ENCODE measurements at regions not wholly inside any gene's neighbourhood (a gene's known extent, or its start where the extent isn't known, plus 50 kb on each side); places are given as distances from the start of the nearest gene placed in this dataset.

DNA sequence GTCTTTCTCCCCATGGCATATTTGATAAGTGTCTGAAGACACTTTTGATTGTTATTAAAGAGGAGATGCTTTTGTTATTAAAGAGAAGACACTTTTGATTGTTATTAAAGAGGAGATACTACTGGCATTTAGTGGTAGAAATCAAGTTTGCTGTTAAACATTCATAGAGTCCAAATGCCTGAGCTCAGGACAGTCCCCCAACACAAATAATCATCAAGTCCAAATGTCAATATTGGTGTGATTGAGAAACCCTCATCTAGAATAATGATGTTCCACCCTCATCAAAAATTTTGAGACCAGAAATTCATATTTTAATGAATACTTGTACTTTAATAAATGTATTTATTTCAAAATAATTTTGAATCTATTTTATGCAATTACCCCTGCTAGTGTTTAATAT, 1412.9 kb upstream of the PCDH7 start:
- no peak overlapping the region for H3K27ac ChIP-seq (ENCODE audit: low read length)
- H2AFZ ChIP-seq (ENCODE audit: low read length) = no peak overlapping the region
- no peaks in the 10 kb centered on the region for H3K27me3 ChIP-seq (ENCODE audit: low read length)
- H4K20me1 ChIP-seq (ENCODE audit: insufficient read depth, low read depth, low read length) = no peaks in the 10 kb centered on the region
- no peak overlapping the region for H3K9ac ChIP-seq (ENCODE audit: low read length)
- H3K36me3 ChIP-seq (ENCODE audit: insufficient read depth, low read length) = no peaks in the 10 kb centered on the region
- no peak for DNase-seq
- no peaks in the 10 kb centered on the region for H3K9me2 ChIP-seq (replicated peaks; ENCODE audit: insufficient read depth, low read length)
- H3K4me2 ChIP-seq (ENCODE audit: low read depth, low read length, poor library complexity, severe bottlenecking) = no peak overlapping the region
- no peak overlapping the region for H3K4me3 ChIP-seq (ENCODE audit: low read length)
- H3K9me3 ChIP-seq (ENCODE audit: low read length) = peaks cover 19% of the 10 kb centered on the region
- H3K4me1 ChIP-seq (ENCODE audit: low read length) = no peaks in the 10 kb centered on the region
- H3K79me2 ChIP-seq (ENCODE audit: low read length) = no peaks in the 10 kb centered on the region

DNA sequence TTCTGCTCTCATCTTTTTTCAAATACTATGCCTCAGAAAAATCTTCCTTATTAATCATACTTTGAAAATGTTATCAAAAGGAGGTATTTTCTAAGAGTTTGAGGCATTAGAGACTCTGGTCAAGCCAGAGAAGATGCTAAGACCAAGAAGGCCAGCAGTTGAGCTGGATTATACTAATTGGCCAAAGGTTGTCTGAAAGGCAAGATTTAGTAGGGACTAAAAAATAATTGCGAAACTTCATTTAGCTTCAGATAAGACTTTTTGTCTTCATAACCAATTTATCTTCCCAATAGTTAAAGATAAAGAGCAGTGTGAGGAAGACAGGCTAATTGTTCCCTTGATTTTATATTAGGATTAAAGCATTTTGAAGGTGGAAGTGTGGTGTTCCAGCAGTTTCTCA, 1412.4 kb upstream of the PCDH7 start:
- H2AFZ ChIP-seq (ENCODE audit: low read length) = no peak overlapping the region
- H3K36me3 ChIP-seq (ENCODE audit: insufficient read depth, low read length) = no peaks in the 10 kb centered on the region
- H3K27me3 ChIP-seq (ENCODE audit: low read length) = no peaks in the 10 kb centered on the region
- H3K9ac ChIP-seq (ENCODE audit: low read length) = no peak overlapping the region
- H3K9me3 ChIP-seq (ENCODE audit: low read length) = peaks cover 20% of the 10 kb centered on the region
- H3K4me1 ChIP-seq (ENCODE audit: low read length) = no peaks in the 10 kb centered on the region
- no peaks in the 10 kb centered on the region for H3K9me2 ChIP-seq (replicated peaks; ENCODE audit: insufficient read depth, low read length)
- no peak overlapping the region for H3K27ac ChIP-seq (ENCODE audit: low read length)
- no peak overlapping the region for H3K4me2 ChIP-seq (ENCODE audit: low read depth, low read length, poor library complexity, severe bottlenecking)
- H4K20me1 ChIP-seq (ENCODE audit: insufficient read depth, low read depth, low read length) = no peaks in the 10 kb centered on the region
- H3K4me3 ChIP-seq (ENCODE audit: low read length) = no peak overlapping the region
- no peaks in the 10 kb centered on the region for H3K79me2 ChIP-seq (ENCODE audit: low read length)
- no peak for DNase-seq

DNA sequence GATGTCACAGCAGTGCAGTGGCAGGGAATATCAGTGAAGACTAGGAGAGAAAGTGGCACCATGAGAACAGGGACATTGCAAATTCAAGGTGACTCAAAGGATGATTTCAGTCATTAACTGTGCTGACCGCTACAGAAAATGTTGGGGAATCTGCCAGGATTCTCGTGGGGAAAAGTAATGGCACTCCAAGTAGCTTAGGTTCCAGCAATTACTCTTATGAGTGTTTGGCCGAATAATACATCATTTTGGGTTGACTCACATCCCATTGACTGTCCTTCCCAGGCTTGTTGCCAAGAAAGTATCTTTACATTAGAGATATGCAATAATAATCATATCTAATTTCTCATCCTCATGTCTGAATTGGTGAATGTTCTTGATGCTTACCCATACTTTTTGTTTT, 1411.1 kb upstream of the PCDH7 start:
- H2AFZ ChIP-seq (ENCODE audit: low read length) = no peak overlapping the region
- no peaks in the 10 kb centered on the region for H3K79me2 ChIP-seq (ENCODE audit: low read length)
- no peaks in the 10 kb centered on the region for H3K9me2 ChIP-seq (replicated peaks; ENCODE audit: insufficient read depth, low read length)
- H3K9ac ChIP-seq (ENCODE audit: low read length) = no peak overlapping the region
- no peak overlapping the region for H3K4me3 ChIP-seq (ENCODE audit: low read length)
- H3K4me2 ChIP-seq (ENCODE audit: low read depth, low read length, poor library complexity, severe bottlenecking) = no peak overlapping the region
- H3K4me1 ChIP-seq (ENCODE audit: low read length) = no peaks in the 10 kb centered on the region
- H3K9me3 ChIP-seq (ENCODE audit: low read length) = peaks cover 16% of the 10 kb centered on the region; the same call in 1 of the 2 replicates
- H4K20me1 ChIP-seq (ENCODE audit: insufficient read depth, low read depth, low read length) = no peaks in the 10 kb centered on the region
- no peaks in the 10 kb centered on the region for H3K36me3 ChIP-seq (ENCODE audit: insufficient read depth, low read length)
- no peak for DNase-seq
- H3K27me3 ChIP-seq (ENCODE audit: low read length) = no peaks in the 10 kb centered on the region
- no peak overlapping the region for H3K27ac ChIP-seq (ENCODE audit: low read length)

DNA sequence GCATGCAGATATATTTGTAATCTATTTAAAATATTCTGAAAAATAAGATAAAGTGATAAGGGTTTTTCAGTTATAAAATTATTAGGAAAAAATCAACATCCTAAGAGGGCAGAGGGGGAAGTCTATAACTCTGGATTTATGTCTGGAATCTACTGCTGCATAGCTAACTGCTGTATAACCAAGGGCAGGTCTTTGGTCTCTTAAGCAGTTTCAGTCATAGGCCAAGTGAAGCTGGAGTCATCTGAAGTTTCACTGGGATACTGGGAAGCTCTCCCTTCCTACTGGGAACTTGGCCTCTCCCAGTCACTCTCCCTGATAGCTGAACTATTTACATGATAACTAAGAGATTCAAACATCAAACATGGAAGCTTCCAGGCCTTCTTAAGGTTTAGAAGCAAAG, 1409.9 kb upstream of the PCDH7 start:
- H2AFZ ChIP-seq (ENCODE audit: low read length) = no peak overlapping the region
- no peaks in the 10 kb centered on the region for H3K36me3 ChIP-seq (ENCODE audit: insufficient read depth, low read length)
- H3K4me2 ChIP-seq (ENCODE audit: low read depth, low read length, poor library complexity, severe bottlenecking) = no peak overlapping the region
- no peaks in the 10 kb centered on the region for H4K20me1 ChIP-seq (ENCODE audit: insufficient read depth, low read depth, low read length)
- no peak overlapping the region for H3K27ac ChIP-seq (ENCODE audit: low read length)
- no peaks in the 10 kb centered on the region for H3K9me2 ChIP-seq (replicated peaks; ENCODE audit: insufficient read depth, low read length)
- no peak overlapping the region for H3K4me3 ChIP-seq (ENCODE audit: low read length)
- H3K27me3 ChIP-seq (ENCODE audit: low read length) = no peaks in the 10 kb centered on the region
- H3K9ac ChIP-seq (ENCODE audit: low read length) = no peak overlapping the region
- no peak for DNase-seq
- H3K4me1 ChIP-seq (ENCODE audit: low read length) = no peaks in the 10 kb centered on the region
- peaks cover 21% of the 10 kb centered on the region; the same call in 1 of the 2 replicates for H3K9me3 ChIP-seq (ENCODE audit: low read length)
- H3K79me2 ChIP-seq (ENCODE audit: low read length) = no peaks in the 10 kb centered on the region

DNA sequence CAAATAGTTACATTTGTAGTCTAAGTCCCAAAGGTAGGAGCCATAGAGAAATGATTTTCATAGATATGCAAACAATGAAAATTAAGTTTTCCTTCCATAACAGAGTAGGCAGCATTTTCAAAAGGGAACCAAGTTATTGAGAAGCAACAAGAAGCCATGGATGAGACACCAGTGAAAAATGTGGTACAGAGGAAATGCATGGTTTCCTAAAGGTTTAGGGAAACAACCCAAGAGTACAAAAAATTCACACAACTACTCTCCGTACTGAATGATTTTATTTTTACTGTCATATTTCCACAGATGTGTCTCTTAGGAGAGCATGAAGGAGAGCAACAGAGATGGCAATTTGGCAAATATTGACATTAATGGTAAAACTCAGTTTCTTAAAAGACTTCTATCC, 1408.9 kb upstream of the PCDH7 start:
- no peak overlapping the region for H2AFZ ChIP-seq (ENCODE audit: low read length)
- no peaks in the 10 kb centered on the region for H3K27me3 ChIP-seq (ENCODE audit: low read length)
- no peaks in the 10 kb centered on the region for H3K9me2 ChIP-seq (replicated peaks; ENCODE audit: insufficient read depth, low read length)
- H3K36me3 ChIP-seq (ENCODE audit: insufficient read depth, low read length) = no peaks in the 10 kb centered on the region
- no peak overlapping the region for H3K9ac ChIP-seq (ENCODE audit: low read length)
- peaks cover 22% of the 10 kb centered on the region; the same call in 1 of the 2 replicates for H3K9me3 ChIP-seq (ENCODE audit: low read length)
- no peak overlapping the region for H3K4me3 ChIP-seq (ENCODE audit: low read length)
- H3K4me1 ChIP-seq (ENCODE audit: low read length) = no peaks in the 10 kb centered on the region
- no peak overlapping the region for H3K4me2 ChIP-seq (ENCODE audit: low read depth, low read length, poor library complexity, severe bottlenecking)
- no peak overlapping the region for H3K27ac ChIP-seq (ENCODE audit: low read length)
- H3K79me2 ChIP-seq (ENCODE audit: low read length) = no peaks in the 10 kb centered on the region
- no peaks in the 10 kb centered on the region for H4K20me1 ChIP-seq (ENCODE audit: insufficient read depth, low read depth, low read length)
- DNase-seq = no peak

DNA sequence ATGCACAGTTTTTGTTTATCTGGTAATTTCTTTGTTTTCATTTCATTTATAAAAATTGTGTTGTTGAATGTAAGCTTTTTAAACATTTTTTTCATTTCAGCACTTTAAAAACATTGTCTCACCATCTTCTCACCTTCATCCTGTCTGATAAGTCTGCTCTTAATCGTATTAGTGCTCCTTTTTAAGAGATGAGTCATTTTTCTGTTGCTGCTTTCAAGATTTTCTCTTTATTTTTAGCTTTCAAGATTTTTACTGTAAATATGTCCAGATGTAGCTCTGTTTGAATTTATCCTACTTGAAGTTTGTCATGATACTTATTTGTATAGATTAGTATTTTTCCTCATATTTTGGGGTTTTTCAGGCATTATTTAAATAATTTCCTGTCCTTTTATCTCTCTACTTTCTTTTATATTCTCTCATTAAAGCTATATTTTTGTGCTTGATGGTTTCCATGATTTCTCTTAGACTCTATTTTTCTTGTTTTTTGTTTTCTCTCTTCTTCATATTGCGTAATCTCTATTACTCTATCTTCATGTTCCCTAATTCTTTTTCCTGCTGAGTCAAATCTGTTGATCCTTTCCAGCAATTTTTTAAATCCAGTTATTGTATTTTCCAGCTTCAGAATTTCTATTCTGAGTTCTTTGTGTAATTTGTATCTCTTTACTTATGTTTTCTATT, 1400.4 kb upstream of the PCDH7 start:
- Histone ChIP-seq H3K27ac (ENCODE audit: low read length) (no peak overlapping the region), H3K9ac (ENCODE audit: low read length) (no peak overlapping the region), H4K20me1 (ENCODE audit: insufficient read depth, low read depth, low read length) (no peaks in the 10 kb centered on the region), H3K9me3 (ENCODE audit: low read length) (peaks cover 41% of the 10 kb centered on the region), H3K4me3 (ENCODE audit: low read length) (no peak overlapping the region), H3K79me2 (ENCODE audit: low read length) (no peaks in the 10 kb centered on the region), H2AFZ (ENCODE audit: low read length) (no peak overlapping the region), H3K4me2 (ENCODE audit: low read depth, low read length, poor library complexity, severe bottlenecking) (no peak overlapping the region), H3K4me1 (ENCODE audit: low read length) (no peaks in the 10 kb centered on the region), H3K9me2 (replicated peaks; ENCODE audit: insufficient read depth, low read length) (no peaks in the 10 kb centered on the region), H3K27me3 (ENCODE audit: low read length) (no peaks in the 10 kb centered on the region), H3K36me3 (ENCODE audit: insufficient read depth, low read length) (no peaks in the 10 kb centered on the region)
- no peak for DNase-seq

DNA sequence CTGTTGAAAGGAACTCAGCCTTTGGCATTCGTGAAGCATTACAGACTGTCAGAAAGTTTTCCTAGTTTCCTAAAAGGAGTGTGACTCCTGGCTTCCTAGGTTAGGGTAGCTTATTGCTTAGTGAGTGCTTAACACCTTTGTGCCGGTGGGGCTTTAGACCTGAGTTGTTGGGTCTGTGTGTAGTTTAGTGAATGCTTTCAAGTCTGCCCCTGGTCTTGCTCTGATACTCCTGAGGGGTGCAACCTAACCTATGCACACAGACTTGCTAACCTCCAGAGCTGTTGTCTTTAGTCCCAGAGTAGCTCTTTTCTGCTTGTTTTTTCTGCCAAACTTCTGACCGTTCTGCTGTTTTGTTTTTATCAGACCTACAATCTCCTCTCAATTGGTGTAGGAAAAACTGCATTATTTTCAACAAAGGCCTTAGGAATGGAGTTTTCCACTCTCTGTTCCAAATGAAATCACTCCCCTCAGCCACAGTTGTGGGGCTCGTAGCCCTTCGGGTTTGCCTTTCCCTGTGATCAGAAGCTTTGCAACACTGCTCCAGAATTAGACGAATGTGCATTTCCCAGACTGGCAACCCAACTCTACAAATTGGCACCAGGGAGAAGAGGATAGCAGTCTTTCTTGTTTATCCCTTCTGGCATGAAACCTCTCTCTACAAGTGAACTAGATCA, 1399.1 kb upstream of the PCDH7 start:
- H3K4me2 ChIP-seq (ENCODE audit: low read depth, low read length, poor library complexity, severe bottlenecking) = no peak overlapping the region
- H3K9ac ChIP-seq (ENCODE audit: low read length) = no peak overlapping the region
- no peaks in the 10 kb centered on the region for H4K20me1 ChIP-seq (ENCODE audit: insufficient read depth, low read depth, low read length)

DNA sequence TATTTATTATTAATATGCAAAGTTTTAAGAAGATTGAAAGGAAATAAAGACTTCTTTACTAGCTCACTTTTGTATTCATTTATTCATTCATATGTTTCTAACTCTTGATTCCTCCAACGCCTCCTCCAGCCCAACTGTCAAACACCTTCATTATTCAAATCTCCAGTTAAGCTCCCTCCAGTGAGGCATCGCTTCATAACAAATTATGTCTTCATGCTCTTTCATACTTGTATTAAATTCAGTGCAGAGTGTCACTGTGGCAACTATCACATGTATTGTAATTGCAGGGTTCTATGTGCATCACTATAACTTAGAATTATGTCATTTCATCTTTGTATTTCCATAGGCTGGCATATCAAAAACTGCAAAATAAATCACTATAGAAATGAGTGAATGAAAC, 1394.2 kb upstream of the PCDH7 start:
- Histone ChIP-seq H3K27ac (ENCODE audit: low read length) (no peak overlapping the region), H2AFZ (ENCODE audit: low read length) (no peak overlapping the region), H4K20me1 (ENCODE audit: insufficient read depth, low read depth, low read length) (no peaks in the 10 kb centered on the region), H3K27me3 (ENCODE audit: low read length) (no peaks in the 10 kb centered on the region), H3K9me2 (replicated peaks; ENCODE audit: insufficient read depth, low read length) (no peaks in the 10 kb centered on the region), H3K79me2 (ENCODE audit: low read length) (no peaks in the 10 kb centered on the region), H3K36me3 (ENCODE audit: insufficient read depth, low read length) (no peaks in the 10 kb centered on the region), H3K4me3 (ENCODE audit: low read length) (no peak overlapping the region), H3K9me3 (ENCODE audit: low read length) (peaks cover 62% of the 10 kb centered on the region), H3K9ac (ENCODE audit: low read length) (no peak overlapping the region), H3K4me1 (ENCODE audit: low read length) (no peaks in the 10 kb centered on the region), H3K4me2 (ENCODE audit: low read depth, low read length, poor library complexity, severe bottlenecking) (no peak overlapping the region)
- no peak for DNase-seq

More for the DNA sequence above, 1399.1 kb upstream of the PCDH7 start:
- Histone ChIP-seq H3K27ac (ENCODE audit: low read length) (no peak overlapping the region), H3K79me2 (ENCODE audit: low read length) (no peaks in the 10 kb centered on the region), H2AFZ (ENCODE audit: low read length) (no peak overlapping the region), H3K9me2 (replicated peaks; ENCODE audit: insufficient read depth, low read length) (no peaks in the 10 kb centered on the region), H3K36me3 (ENCODE audit: insufficient read depth, low read length) (no peaks in the 10 kb centered on the region), H3K4me3 (ENCODE audit: low read length) (no peak overlapping the region), H3K27me3 (ENCODE audit: low read length) (no peaks in the 10 kb centered on the region), H3K9me3 (ENCODE audit: low read length) (peaks cover 47% of the 10 kb centered on the region), H3K4me1 (ENCODE audit: low read length) (no peaks in the 10 kb centered on the region)
- DNase-seq = no peak

Data from Karpas-422 (cell line).